ENCODE measurements at regions not wholly inside any gene's neighbourhood (a gene's known extent, or its start where the extent isn't known, plus 50 kb on each side); places are given as distances from the start of the nearest gene placed in this dataset.

DNA sequence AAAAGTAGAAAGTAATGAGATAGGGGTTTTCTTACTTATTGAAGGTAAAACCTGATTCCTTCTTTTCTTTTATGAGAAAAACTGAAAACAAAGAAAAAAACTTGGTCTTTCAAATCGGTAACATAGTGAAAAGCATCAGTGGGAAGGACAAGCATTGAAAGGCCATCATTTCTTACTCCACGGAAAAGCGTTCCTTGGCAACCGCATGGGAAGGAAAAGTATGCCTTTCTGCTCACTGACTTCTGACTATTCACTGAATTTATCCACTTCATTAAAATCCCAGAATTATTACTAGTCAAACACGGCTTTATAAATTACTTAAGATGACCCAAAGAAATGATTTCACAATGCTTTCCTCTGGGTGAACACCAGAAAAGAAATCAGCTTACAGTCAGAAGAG is 646.7 kb downstream of the TLL1 start:
- ATAC-seq (no peak), DNase-seq (no peak)
- intact Hi-C loops (cut with DNase I): no loop called here

GRCh38 chr4:166527500-166527899 is 654.5 kb downstream of the TLL1 start:
- Histone ChIP-seq H3K36me3 (no peaks in the 10 kb centered on the region), H3K27ac (no peak overlapping the region), H3K4me3 (no peak overlapping the region), H3K9me3 (no peaks in the 10 kb centered on the region), H3K4me1 (no peaks in the 10 kb centered on the region), H3K27me3 (no peaks in the 10 kb centered on the region)
- ATAC-seq (no peak), DNase-seq (no peak)
- intact Hi-C loops (cut with DNase I): no loop called here
- TF ChIP-seq, protein P1, sequence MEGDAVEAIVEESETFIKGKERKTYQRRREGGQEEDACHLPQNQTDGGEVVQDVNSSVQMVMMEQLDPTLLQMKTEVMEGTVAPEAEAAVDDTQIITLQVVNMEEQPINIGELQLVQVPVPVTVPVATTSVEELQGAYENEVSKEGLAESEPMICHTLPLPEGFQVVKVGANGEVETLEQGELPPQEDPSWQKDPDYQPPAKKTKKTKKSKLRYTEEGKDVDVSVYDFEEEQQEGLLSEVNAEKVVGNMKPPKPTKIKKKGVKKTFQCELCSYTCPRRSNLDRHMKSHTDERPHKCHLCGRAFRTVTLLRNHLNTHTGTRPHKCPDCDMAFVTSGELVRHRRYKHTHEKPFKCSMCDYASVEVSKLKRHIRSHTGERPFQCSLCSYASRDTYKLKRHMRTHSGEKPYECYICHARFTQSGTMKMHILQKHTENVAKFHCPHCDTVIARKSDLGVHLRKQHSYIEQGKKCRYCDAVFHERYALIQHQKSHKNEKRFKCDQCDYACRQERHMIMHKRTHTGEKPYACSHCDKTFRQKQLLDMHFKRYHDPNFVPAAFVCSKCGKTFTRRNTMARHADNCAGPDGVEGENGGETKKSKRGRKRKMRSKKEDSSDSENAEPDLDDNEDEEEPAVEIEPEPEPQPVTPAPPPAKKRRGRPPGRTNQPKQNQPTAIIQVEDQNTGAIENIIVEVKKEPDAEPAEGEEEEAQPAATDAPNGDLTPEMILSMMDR (IDR thresholded peaks at IDR 0.05): no peak

More for the DNA sequence above, 646.7 kb downstream of the TLL1 start:
- Histone ChIP-seq H3K27me3 (no peaks in the 10 kb centered on the region), H3K4me1 (no peaks in the 10 kb centered on the region), H3K4me3 (no peak overlapping the region), H3K27ac (no peak overlapping the region), H3K9me3 (no peaks in the 10 kb centered on the region), H3K36me3 (no peaks in the 10 kb centered on the region)
- TF ChIP-seq, protein P1 (IDR thresholded peaks at IDR 0.05): no peak

- no peaks in the 10 kb centered on the region for H3K27me3 ChIP-seq
- H3K9me3 ChIP-seq: no peaks in the 10 kb centered on the region
- intact Hi-C loops (cut with DNase I): no loop called here
- no peak overlapping the region for H3K4me3 ChIP-seq
- no peaks in the 10 kb centered on the region for H3K4me1 ChIP-seq
- DNase-seq (no peak), ATAC-seq (no peak)
- TF ChIP-seq, protein P1 (IDR thresholded peaks at IDR 0.05): no peak
- H3K36me3 ChIP-seq: no peaks in the 10 kb centered on the region
- H3K27ac ChIP-seq: no peak overlapping the region
Observed at GRCh38 chr4:166531703-166532102, 658.7 kb downstream of the TLL1 start.

DNA sequence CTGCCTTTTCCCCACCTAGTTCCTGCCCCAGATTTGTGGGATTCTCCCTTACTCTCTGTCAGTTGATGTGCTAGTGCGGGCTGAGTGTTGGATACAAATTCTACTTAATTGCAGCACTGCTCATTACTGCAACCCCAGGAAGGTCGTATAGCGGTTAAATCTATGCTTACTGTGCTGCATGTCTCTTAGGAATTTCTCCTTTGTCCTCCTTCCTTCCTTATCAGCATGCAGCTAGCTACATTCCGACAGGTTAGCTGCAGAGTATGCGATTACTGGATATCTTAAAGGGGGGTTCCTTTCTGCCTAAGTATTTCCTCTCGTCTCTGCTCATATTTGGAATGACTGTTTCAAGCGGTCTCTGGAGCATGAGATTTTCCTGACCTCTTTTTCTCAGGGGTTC is 662.8 kb downstream of the TLL1 start:
- no peaks in the 10 kb centered on the region for H3K27me3 ChIP-seq
- H3K9me3 ChIP-seq: no peaks in the 10 kb centered on the region
- H3K36me3 ChIP-seq: no peaks in the 10 kb centered on the region
- TF ChIP-seq, protein P1 (IDR thresholded peaks at IDR 0.05): no peak
- H3K4me1 ChIP-seq: no peaks in the 10 kb centered on the region
- intact Hi-C loops (cut with DNase I): no loop called here
- ATAC-seq (no peak), DNase-seq (no peak)
- no peak overlapping the region for H3K4me3 ChIP-seq
- H3K27ac ChIP-seq: no peak overlapping the region

DNA sequence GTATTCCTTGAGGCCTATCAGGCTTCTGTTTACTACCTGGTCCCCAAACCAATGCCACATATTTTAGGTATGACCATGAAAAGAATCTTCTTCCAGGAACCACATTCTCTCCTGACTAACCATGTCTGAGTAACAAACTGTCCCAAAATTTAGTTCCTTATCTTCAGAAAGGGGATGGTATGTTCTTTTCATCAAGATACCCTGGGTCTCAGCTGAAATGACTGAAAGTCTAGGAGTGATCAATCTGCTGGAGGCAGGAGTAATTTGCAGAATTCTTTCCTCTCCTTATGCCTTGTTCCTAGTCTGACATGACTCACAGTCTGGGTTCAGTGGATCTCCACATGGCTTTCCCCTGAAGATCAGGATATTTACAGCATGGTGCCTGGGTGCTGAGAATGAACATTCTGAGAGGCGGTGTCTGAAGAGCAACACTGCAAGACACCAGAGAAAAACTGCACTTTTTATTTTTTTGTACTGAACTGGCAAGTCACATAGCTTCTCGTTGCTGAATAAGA is 665.5 kb downstream of the TLL1 start:
- Histone ChIP-seq H3K36me3 (no peaks in the 10 kb centered on the region), H3K4me1 (no peaks in the 10 kb centered on the region), H3K27me3 (no peaks in the 10 kb centered on the region), H3K9me3 (no peaks in the 10 kb centered on the region), H3K4me3 (no peak overlapping the region), H3K27ac (no peak overlapping the region)
- intact Hi-C loops (cut with DNase I): no loop called here
- TF ChIP-seq, protein P1 (IDR thresholded peaks at IDR 0.05): no peak
- no peak for DNase-seq
- no peak for ATAC-seq

Measured in left lung (tissue), 4 donors.